OCI-LY1 (cell line): ENCODE measurements at regions not wholly inside any gene's neighbourhood (a gene's known extent, or its start where the extent isn't known, plus 50 kb on each side); places are given as distances from the start of the nearest gene placed in this dataset.
"Not testable (repeated sequence)": the region's sequence is repeated elsewhere in the genome, so short reads cannot be mapped to it uniquely, and the experiment has no call there.

Source experiments
- H2AFZ ChIP-seq: fragments of 200-600 bp; sonication (generic), shearing (Covaris generic); 2 replicates; pipeline ENCODE4 v1.6.0; 2014; ENCODE audit warnings: antibody characterized with exemption, mild to moderate bottlenecking, low read length
- H3F3A ChIP-seq: fragments of 200-600 bp; sonication (generic), shearing (Covaris generic); 2 replicates; pipeline ENCODE4 v1.6.0; 2014; ENCODE audit warnings: mild to moderate bottlenecking, antibody characterized with exemption, low read length, moderate library complexity; ENCODE audit not compliant: insufficient read depth
- H3K27ac ChIP-seq: fragments of 200-600 bp; sonication (generic); 2 replicates; pipeline ENCODE4 v1.5.1; 2014; ENCODE audit warnings: low read length, mixed run types, mild to moderate bottlenecking, low read depth; ENCODE audit not compliant: poor library complexity, severe bottlenecking
- H3K27me3 ChIP-seq: fragments of 200-600 bp; sonication (generic); 2 replicates; pipeline ENCODE4 v1.6.0; 2014; ENCODE audit warnings: antibody characterized with exemption, mild to moderate bottlenecking, low read length, moderate library complexity; ENCODE audit not compliant: insufficient read depth
- H3K36me3 ChIP-seq: fragments of 200-600 bp; sonication (generic); 2 replicates; pipeline ENCODE4 v1.6.1; 2014; ENCODE audit warnings: mild to moderate bottlenecking, antibody characterized with exemption, low read length, moderate library complexity, mixed read lengths; ENCODE audit not compliant: insufficient read depth
- H3K4me1 ChIP-seq: fragments of 200-600 bp; sonication (generic); 2 replicates; pipeline ENCODE4 v1.5.1; 2014; ENCODE audit warnings: mild to moderate bottlenecking, low read length, moderate library complexity; ENCODE audit not compliant: insufficient read depth, severe bottlenecking
- H3K4me2 ChIP-seq: fragments of 200-600 bp; sonication (generic), shearing (Covaris generic); 2 replicates; pipeline ENCODE4 v1.6.1; 2014; ENCODE audit warnings: low read length
- H3K4me3 ChIP-seq: fragments of 200-600 bp; sonication (generic); 2 replicates; pipeline ENCODE4 v1.5.1; 2014; ENCODE audit warnings: low read length, low read depth, mild to moderate bottlenecking, mixed read lengths; ENCODE audit not compliant: poor library complexity, severe bottlenecking
- H3K79me2 ChIP-seq: fragments of 200-600 bp; shearing (Covaris generic); 2 replicates; pipeline ENCODE4 v1.6.1; 2016; ENCODE audit warnings: mixed run types, low read length, mixed read lengths; ENCODE audit not compliant: insufficient read depth
- H3K9ac ChIP-seq: fragments of 200-600 bp; sonication (generic), shearing (Covaris generic); 2 replicates; pipeline ENCODE4 v1.6.1; 2014; ENCODE audit warnings: mild to moderate bottlenecking, low read length, mixed read lengths
- H3K9me2 ChIP-seq: fragments of 200-600 bp; sonication (generic), shearing (Covaris generic); 2 replicates; pipeline ENCODE4 v1.6.1; 2014; ENCODE audit warnings: low read depth, mild to moderate bottlenecking, low read length, mixed read lengths
- H3K9me3 ChIP-seq: fragments of 200-600 bp; shearing (Covaris generic); 2 replicates; pipeline ENCODE4 v1.6.1; 2014; ENCODE audit warnings: low read length, mixed read lengths
- H4K20me1 ChIP-seq: fragments of 200-600 bp; sonication (generic), shearing (Covaris generic); 2 replicates; pipeline ENCODE4 v1.6.0; 2016; ENCODE audit warnings: mild to moderate bottlenecking, low read length; ENCODE audit not compliant: insufficient read depth
- CTCF ChIP-seq: fragments of 200-600 bp; sonication (generic), shearing (Covaris generic); IDR thresholded peaks from 2 replicates; pipeline ENCODE4 v1.5.1; 2017; ENCODE audit warnings: mild to moderate bottlenecking, antibody characterized with exemption, low read length, moderate library complexity, mixed read lengths
- EZH2 ChIP-seq: fragments of 200-600 bp; sonication (generic), shearing (Covaris generic); IDR thresholded peaks from 2 replicates; pipeline ENCODE4 v1.8.0; 2017; ENCODE audit warnings: borderline replicate concordance, mixed run types, mild to moderate bottlenecking, antibody characterized with exemption, low read length, moderate library complexity, mixed read lengths

- no peaks in the 10 kb centered on the region for H3K9me3 ChIP-seq
- TF ChIP-seq CTCF: no peak
- TF ChIP-seq EZH2: no peak
- no peaks in the 10 kb centered on the region for H3K4me1 ChIP-seq
- no peaks in the 10 kb centered on the region for H3K79me2 ChIP-seq
- H3K4me2 ChIP-seq: no peak overlapping the region
- H4K20me1 ChIP-seq: no peaks in the 10 kb centered on the region
- no peak overlapping the region for H2AFZ ChIP-seq
- no peak overlapping the region for H3K4me3 ChIP-seq
- H3F3A ChIP-seq: no peaks in the 10 kb centered on the region
- no peaks in the 10 kb centered on the region for H3K36me3 ChIP-seq
- H3K9ac ChIP-seq: no peak overlapping the region
- H3K27me3 ChIP-seq: no peaks in the 10 kb centered on the region
- H3K27ac ChIP-seq: no peak overlapping the region
- no peaks in the 10 kb centered on the region for H3K9me2 ChIP-seq
Measured at GRCh38 chr19:30807278-30807677, 435.1 kb downstream of the ZNF536 start.

- Histone ChIP-seq H3K9me3 (no peaks in the 10 kb centered on the region), H2AFZ (no peak overlapping the region), H3K4me1 (no peaks in the 10 kb centered on the region), H3K27ac (no peak overlapping the region), H3K4me3 (no peak overlapping the region), H3K4me2 (no peak overlapping the region), H4K20me1 (no peaks in the 10 kb centered on the region), H3K36me3 (no peaks in the 10 kb centered on the region), H3K9ac (no peak overlapping the region), H3K27me3 (no peaks in the 10 kb centered on the region), H3K9me2 (no peaks in the 10 kb centered on the region), H3F3A (no peaks in the 10 kb centered on the region), H3K79me2 (no peaks in the 10 kb centered on the region)
- TF ChIP-seq EZH2: no peak
- TF ChIP-seq CTCF: no peak
Measured at GRCh38 chr19:30806311-30806710, 434.1 kb downstream of the ZNF536 start.

GRCh38 chr19:30804751-30805150 lies 432.6 kb downstream of the ZNF536 start:
- Histone ChIP-seq H3K4me2 (no peak overlapping the region), H3K79me2 (no peaks in the 10 kb centered on the region), H3F3A (no peaks in the 10 kb centered on the region), H4K20me1 (no peaks in the 10 kb centered on the region), H3K27ac (no peak overlapping the region), H3K9ac (no peak overlapping the region), H2AFZ (no peak overlapping the region), H3K9me3 (no peaks in the 10 kb centered on the region), H3K4me1 (no peaks in the 10 kb centered on the region), H3K27me3 (no peaks in the 10 kb centered on the region), H3K36me3 (no peaks in the 10 kb centered on the region), H3K9me2 (no peaks in the 10 kb centered on the region), H3K4me3 (no peak overlapping the region)
- TF ChIP-seq CTCF (no peak), EZH2 (no peak)

GRCh38 chr19:30804333-30804732 lies 432.1 kb downstream of the ZNF536 start:
- H3K27ac ChIP-seq: not testable (repeated sequence)

More at GRCh38 chr19:30804333-30804732, 432.1 kb downstream of the ZNF536 start:
- H2AFZ ChIP-seq, H3F3A ChIP-seq, H3K9me3 ChIP-seq, H3K9ac ChIP-seq, H4K20me1 ChIP-seq, H3K79me2 ChIP-seq, H3K36me3 ChIP-seq, H3K9me2 ChIP-seq, H3K27me3 ChIP-seq, H3K4me1 ChIP-seq, H3K4me3 ChIP-seq, H3K4me2 ChIP-seq: not testable (repeated sequence)
